NCI-H2196 (cell line): ENCODE measurements at regions not wholly inside any gene's neighbourhood (a gene's known extent, or its start where the extent isn't known, plus 50 kb on each side); places are given as distances from the start of the nearest gene placed in this dataset.

Source experiments
- DNase-seq: peaks from one replicate; lab custom pipeline; 2025; ENCODE audit not compliant: unreplicated experiment; lab: John Stamatoyannopoulos, UW

DNA sequence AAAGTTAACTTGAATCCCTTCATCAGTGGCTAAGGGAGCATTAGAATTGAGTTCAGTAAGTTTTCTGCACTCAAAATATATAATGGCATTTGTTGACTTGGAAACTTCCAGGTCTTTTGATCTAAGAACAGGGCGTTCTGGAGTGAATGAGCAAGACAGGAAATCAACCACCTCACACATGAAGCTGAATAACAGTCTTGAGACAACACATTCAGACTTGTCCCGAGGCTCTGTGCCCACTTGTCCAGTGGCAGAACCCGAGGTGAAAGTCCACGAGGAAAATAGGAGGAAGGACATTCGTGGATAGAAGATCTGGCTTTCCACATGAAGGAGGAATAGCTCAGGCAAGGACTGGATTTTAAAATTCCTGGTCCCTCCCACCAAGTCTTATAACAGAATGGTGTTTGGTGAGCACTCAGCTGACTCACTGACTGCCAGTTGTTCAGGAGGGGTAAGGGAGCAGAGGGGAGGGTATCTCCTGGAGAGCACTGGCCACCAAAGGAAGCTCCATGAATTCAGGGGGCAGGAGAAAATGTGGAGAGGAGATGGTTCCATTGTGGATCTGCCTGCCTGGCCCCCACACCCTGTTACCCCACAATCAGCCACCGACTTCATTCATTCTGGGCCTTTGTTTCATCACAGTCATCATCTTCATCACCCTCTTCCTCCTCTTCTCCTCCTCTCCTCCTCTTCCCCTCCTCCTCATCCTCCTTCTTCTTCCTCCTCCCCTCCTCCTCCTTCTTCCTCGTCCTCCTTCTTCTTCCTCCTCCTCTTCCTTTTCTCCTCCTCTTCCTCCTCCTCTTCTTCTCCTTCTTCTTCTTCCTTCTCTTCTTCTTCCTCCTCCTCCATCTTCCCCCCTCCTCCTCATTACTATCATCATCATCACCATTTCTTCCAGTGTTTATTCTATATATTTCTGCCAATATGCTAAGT, 620.1 kb downstream of the MED13L start:
- DNase-seq: no peak

DNA sequence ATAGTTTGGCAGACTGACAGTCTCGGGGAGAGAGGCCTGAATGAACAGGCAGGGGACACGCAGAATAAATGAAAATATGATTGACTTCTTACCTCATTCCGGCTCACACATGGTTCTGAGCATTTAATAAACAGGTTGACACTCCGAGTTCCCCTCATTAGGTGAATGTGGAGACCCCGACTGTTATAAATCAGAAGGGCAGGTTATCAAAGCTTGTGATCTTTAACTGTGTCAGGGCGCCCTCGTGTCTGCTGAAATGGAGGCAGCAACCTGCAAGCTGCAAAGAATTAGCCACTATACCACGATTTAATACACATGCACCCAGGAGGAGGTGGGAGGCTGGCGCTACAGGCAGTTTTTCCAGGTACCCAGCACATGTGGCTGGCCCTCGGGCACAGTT, 627.5 kb downstream of the MED13L start:
- DNase-seq: no peak

- DNase-seq: no peak
These were observed 629.0 kb downstream of the MED13L start for GRCh38 chr12:115648463-115648862.

DNA sequence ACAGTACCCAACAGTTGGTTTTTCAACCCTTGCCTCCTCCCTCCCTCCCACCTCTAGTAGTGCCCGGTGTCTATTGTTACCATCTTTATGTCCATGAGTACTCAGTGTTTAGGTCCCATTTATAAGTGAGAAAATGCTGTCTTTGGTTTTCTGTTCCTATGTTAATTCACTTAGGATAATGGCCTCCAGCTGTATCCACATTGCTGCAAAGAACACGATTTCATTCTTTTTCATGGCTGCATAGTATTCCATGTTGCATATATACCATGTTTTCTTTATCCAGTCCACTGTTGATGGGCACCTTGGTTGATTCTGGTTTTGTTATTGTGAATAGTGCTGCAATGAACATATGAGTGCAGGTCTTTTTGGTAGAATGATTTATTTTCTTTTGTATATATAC, 631.3 kb downstream of the MED13L start:
- no peak for DNase-seq

DNA sequence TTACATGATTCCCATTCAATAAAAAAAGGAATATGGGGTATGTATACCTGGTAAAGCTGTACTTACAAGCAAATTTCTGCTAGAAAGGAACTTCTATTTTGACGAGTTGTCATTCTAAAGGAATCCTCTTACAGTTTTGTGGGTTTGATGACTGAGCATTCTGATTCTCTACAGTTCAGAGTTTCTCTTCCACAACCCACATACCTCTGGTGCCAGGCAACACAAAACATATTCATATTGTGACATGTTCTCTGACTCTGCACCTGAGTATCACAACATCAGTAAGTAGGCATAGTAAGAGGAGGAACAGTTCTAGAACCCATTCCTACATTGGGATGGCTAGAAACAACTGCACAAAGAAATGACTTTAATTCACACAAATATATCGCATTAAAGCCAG, 636.6 kb downstream of the MED13L start:
- no peak for DNase-seq

DNA sequence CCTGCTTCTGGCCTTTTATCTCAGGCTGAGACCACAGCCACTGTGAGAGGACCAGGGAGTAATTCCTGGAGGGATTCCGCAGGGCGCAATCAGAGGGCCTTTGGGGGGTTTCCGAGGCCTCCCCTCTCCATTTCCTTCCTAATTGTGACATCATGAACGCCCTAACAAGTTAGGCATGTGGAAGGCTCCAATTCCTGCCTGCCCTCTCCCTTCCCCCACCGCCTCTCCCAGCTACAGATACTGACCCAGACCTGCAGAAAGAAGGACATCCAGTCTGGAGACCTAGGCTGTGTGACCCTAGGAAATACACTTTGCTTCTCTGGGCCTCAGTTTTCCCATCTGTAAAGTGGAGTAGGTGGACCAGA, 637.9 kb downstream of the MED13L start:
- DNase-seq: no peak

GRCh38 chr12:115638733-115639647, 638.5 kb downstream of the MED13L start:
- peak; percentile 8 for DNase-seq

- DNase-seq: no peak
These were observed 640.9 kb downstream of the MED13L start for GRCh38 chr12:115636546-115636945.

DNA sequence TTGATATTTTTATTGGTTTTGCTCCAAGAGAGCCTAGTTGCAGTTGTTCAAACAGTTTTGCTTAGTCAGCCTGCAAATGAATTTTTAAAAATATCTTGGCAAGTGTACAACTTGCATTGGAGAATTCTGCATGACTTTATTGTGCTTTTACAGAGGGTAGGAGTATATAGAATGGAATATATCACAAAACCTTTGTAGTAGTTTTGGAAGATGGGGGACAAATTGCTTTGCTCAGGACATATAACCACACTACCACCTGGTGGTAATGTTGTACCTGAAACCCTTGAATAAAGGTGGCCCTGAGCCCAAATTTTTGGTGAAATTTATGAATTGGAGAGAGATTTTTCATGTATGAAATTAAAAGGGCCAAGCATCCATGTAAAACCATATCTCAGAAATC, 645.2 kb downstream of the MED13L start:
- DNase-seq: peak; percentile 24

GRCh38 chr12:115630136-115630535, 647.4 kb downstream of the MED13L start:
- no peak for DNase-seq

DNA sequence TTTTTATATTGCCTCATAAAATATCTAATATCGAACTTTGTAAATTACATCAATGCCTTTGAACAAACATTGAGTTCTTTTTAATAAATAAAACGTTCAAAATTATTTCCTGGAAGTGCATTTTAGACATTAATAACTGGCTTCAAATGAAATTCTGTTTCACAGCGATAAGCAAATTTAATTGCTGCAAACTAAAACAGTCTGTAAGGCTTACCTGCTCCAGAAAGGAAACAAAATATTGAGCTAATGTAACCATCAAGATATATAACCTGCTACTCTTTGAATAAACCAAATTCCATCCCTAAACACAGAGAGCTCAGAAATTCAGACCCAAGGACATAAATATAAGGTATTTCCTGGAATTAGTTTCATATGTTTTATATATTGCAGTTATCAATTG, 651.3 kb downstream of the MED13L start:
- DNase-seq: no peak

DNA sequence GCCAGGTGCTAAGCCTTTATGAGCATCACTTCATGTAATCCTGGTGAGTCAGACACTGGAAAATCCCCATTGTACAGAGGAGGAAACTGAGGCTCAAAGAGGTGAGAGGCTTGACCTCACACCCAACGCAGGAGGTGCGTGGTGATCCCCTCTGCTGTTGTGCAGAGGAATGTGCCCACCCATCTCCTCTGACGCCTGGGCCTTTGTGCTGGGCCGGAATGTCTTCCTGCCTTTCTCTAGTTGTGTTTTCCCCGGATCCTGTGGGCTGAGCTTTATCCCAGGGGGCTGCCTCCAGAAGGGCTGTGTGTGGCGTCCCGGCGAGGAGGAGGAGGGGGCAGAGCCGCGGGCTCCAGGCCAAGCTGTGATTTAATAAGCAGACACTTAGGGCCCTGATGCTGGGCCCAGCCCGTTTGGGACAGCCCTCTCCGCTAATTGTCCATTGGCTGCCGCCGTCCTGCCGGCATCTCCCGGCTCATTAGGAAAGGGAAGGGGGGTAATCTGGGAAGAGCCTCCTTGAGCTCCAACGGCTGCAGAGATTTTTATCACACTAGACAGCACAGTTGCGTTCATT, 653.6 kb downstream of the MED13L start:
- no peak for DNase-seq

GRCh38 chr12:115623275-115623674, 654.2 kb downstream of the MED13L start:
- no peak for DNase-seq

DNA sequence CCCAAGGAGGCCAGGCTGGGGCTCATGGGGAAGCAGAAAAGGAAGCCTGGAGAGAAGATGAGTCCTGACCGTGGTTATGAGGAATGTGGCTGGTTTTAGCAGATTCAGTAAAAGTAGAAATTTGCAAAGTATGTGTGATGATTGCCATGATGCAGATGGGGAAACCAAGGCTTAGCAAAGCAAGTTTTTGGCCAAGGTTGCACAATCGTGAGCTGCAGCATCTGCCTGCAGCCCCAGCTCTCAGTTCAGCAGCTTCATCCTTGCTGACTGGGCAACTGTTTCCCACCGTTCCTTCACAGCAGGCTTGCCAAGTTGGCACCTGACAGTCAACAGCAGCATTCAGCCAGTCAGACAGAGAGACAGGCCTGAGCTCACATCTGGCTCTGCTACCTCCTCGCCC, 656.7 kb downstream of the MED13L start:
- DNase-seq: no peak

- DNase-seq: no peak
These were observed 657.6 kb downstream of the MED13L start for GRCh38 chr12:115619889-115620288.

GRCh38 chr12:115619061-115619460, 658.4 kb downstream of the MED13L start:
- no peak for DNase-seq

GRCh38 chr12:115618105-115618504, 659.4 kb downstream of the MED13L start:
- DNase-seq: no peak

DNA sequence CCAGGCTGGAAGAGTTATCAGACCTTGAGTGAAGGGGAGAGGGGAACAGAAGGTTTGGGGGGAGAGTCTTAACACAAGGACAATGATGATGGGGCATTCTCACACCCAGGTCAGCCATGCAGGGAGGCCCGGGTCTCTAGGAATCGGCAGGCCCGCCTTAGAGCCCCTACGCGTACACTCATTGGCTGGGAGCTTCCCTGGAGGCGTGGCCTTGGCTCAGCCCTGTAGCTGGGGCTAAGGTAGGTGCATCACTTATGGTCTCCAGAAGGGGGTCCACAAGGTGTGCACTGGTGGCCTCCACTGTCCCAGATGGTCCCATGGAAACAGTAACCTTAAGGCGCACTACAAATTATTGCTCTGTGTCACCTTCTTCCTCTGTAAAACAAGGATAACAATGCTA, 660.1 kb downstream of the MED13L start:
- DNase-seq: no peak

DNA sequence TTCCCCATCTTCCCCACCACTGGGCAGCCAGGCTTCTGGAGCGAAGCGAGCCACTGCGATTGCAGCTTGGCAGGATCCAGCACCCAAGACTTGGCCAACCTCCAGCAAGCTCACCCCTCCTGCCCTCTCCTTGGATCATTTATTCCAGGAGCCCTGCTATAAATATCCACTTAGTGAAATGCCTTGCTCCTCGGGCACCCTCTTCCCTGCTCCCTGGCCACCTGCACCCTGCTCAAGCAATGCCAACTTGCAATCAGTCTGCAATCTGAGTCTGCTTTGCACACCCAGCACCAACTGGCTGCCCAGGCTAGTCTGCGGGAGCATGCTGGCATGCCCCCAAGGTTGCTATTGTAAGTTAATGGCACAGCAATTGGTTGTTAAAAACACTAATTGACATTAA, 666.0 kb downstream of the MED13L start:
- DNase-seq: peak; percentile 85

DNA sequence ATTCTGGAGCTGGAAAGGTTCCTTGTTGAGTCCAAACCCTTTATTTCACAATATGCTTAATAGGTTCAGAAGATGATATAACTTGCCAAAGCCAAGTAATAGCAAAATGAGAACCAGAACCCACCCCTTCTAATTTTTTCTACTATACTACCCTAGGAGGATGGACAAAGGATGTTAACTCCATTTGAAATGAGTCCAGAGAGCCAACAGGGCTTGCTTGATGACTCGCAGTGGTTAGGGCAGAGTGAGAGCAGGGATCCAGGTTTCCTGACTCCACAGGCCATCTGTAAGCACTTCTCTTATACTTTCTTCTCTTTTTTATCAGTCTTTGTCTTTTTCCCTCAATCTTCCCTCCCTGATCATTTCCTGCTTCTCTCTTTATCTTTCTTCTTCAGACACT, 668.1 kb downstream of the MED13L start:
- peak; percentile 11 for DNase-seq

GRCh38 chr12:115606040-115606439, 671.5 kb downstream of the MED13L start:
- no peak for DNase-seq
